H9 (cell line): ENCODE measurements at regions not wholly inside any gene's neighbourhood (a gene's known extent, or its start where the extent isn't known, plus 50 kb on each side); places are given as distances from the start of the nearest gene placed in this dataset.

Experiments used
- DNase-seq: peaks from one replicate; pipeline ENCODE4 v3.0.0-alpha.2; 2017
- H2AFZ ChIP-seq: one replicate; pipeline ENCODE4 v1.6.1; 2013; ENCODE audit warnings: mild to moderate bottlenecking, low read length, control low read depth, moderate library complexity
- H2AK5ac ChIP-seq: 2 replicates; pipeline ENCODE4 v1.6.1; 2013; ENCODE audit warnings: low read length, control low read depth, mixed read lengths; ENCODE audit not compliant: insufficient read length
- H2BK120ac ChIP-seq: one replicate; pipeline ENCODE4 v1.6.1; 2013; ENCODE audit warnings: low read depth, mild to moderate bottlenecking, low read length, control low read depth, inconsistent platforms; ENCODE audit not compliant: poor library complexity, severe bottlenecking
- H2BK12ac ChIP-seq: 2 replicates; pipeline ENCODE4 v1.6.1; 2013; ENCODE audit warnings: low read length, control low read depth, mixed read lengths, low read depth; ENCODE audit not compliant: insufficient read length
- H2BK15ac ChIP-seq: 2 replicates; pipeline ENCODE4 v1.6.1; 2013; ENCODE audit warnings: low read depth, low read length, control low read depth
- H2BK20ac ChIP-seq: one replicate; pipeline ENCODE4 v1.6.1; 2013; ENCODE audit warnings: low read depth, mild to moderate bottlenecking, low read length, control low read depth, inconsistent platforms; ENCODE audit not compliant: poor library complexity, severe bottlenecking
- H2BK5ac ChIP-seq: 2 replicates; pipeline ENCODE4 v1.6.1; 2013; ENCODE audit warnings: low read length, control low read depth, mixed read lengths; ENCODE audit not compliant: insufficient read length
- H3K14ac ChIP-seq: 2 replicates; pipeline ENCODE4 v1.6.1; 2013; ENCODE audit warnings: low read length, control low read depth; ENCODE audit not compliant: insufficient read depth
- H3K18ac ChIP-seq: 2 replicates; pipeline ENCODE4 v1.6.1; 2013; ENCODE audit warnings: low read depth, mild to moderate bottlenecking, mixed read lengths, low read length, control low read depth; ENCODE audit not compliant: insufficient read length
- H3K23ac ChIP-seq: 2 replicates; pipeline ENCODE4 v1.6.1; 2013; ENCODE audit warnings: low read length, control low read depth, mixed read lengths, low read depth; ENCODE audit not compliant: insufficient read length
- H3K23me2 ChIP-seq: 2 replicates; pipeline ENCODE4 v1.6.1; 2013; ENCODE audit warnings: low read depth, mild to moderate bottlenecking, mixed read lengths, low read length, control low read depth; ENCODE audit not compliant: insufficient read length, poor library complexity, severe bottlenecking
- H3K27ac ChIP-seq: 2 replicates; pipeline ENCODE4 v1.5.1; 2013; ENCODE audit warnings: low read length, control low read depth, mixed read lengths, low read depth; ENCODE audit not compliant: insufficient read length
- H3K27me3 ChIP-seq: 2 replicates; pipeline ENCODE4 v1.6.1; 2013; ENCODE audit warnings: low read length, control low read depth, inconsistent platforms; ENCODE audit not compliant: insufficient read depth
- H3K4ac ChIP-seq: 2 replicates; pipeline ENCODE4 v1.6.1; 2013; ENCODE audit warnings: low read depth, mild to moderate bottlenecking, control low read depth, inconsistent platforms, low read length, moderate library complexity
- H3K4me1 ChIP-seq: 2 replicates; pipeline ENCODE4 v1.6.1; 2013; ENCODE audit warnings: low read length, control low read depth, inconsistent platforms; ENCODE audit not compliant: insufficient read depth
- H3K4me2 ChIP-seq: 2 replicates; pipeline ENCODE4 v1.6.1; 2013; ENCODE audit warnings: low read length, control low read depth, mixed read lengths; ENCODE audit not compliant: insufficient read length, insufficient read depth
- H3K56ac ChIP-seq: 2 replicates; pipeline ENCODE4 v1.6.1; 2013; ENCODE audit warnings: low read depth, mild to moderate bottlenecking, mixed read lengths, low read length, control low read depth; ENCODE audit not compliant: insufficient read length
- H3K79me1 ChIP-seq: 2 replicates; pipeline ENCODE4 v1.6.1; 2013; ENCODE audit warnings: low read depth, mild to moderate bottlenecking, moderate library complexity, low read length, control low read depth, inconsistent platforms; ENCODE audit not compliant: insufficient read depth, poor library complexity, severe bottlenecking
- H3K79me2 ChIP-seq: 2 replicates; pipeline ENCODE4 v1.6.1; 2013; ENCODE audit warnings: low read length, control low read depth, inconsistent platforms; ENCODE audit not compliant: insufficient read depth
- H3K9ac ChIP-seq: 2 replicates; pipeline ENCODE4 v1.6.1; 2013; ENCODE audit warnings: low read length, control low read depth, mixed read lengths; ENCODE audit not compliant: insufficient read length; ENCODE audit errors: extremely low read depth
- H3K9me3 ChIP-seq: one replicate; pipeline ENCODE4 v1.6.1; 2013; ENCODE audit warnings: low read depth, low read length, inconsistent platforms; ENCODE audit not compliant: control insufficient read depth
- H3T11ph ChIP-seq: one replicate; pipeline ENCODE4 v1.6.1; 2013; ENCODE audit warnings: mild to moderate bottlenecking, low read length, control low read depth, inconsistent platforms
- H4K20me1 ChIP-seq: one replicate; pipeline ENCODE4 v1.6.1; 2013; ENCODE audit not compliant: control insufficient read depth, insufficient read length, insufficient read depth
- H4K5ac ChIP-seq: 2 replicates; pipeline ENCODE4 v1.6.1; 2013; ENCODE audit warnings: low read depth, mild to moderate bottlenecking, mixed read lengths, low read length, control low read depth; ENCODE audit not compliant: insufficient read length
- H4K8ac ChIP-seq: replicated peaks from 2 replicates; pipeline ENCODE4 v1.6.1; 2013; ENCODE audit warnings: low read length, control low read depth, mixed read lengths, low read depth; ENCODE audit not compliant: insufficient read length
- H4K91ac ChIP-seq: 2 replicates; pipeline ENCODE4 v1.6.1; 2013; ENCODE audit warnings: low read depth, mild to moderate bottlenecking, moderate library complexity, mixed read lengths, low read length, control low read depth; ENCODE audit not compliant: insufficient read length
- H3K27ac Mint-ChIP-seq, 3 experiments: 2 replicates in 2 of 3; 3 replicates in 1 of 3; pipeline ENCODE4 v1.8.0; 2020 to 2021; ENCODE audit warnings: mixed read lengths in 3 of 3, mild to moderate bottlenecking in 1 of 3, moderate library complexity in 1 of 3
- H3K27me3 Mint-ChIP-seq: 2 replicates; pipeline ENCODE4 v1.8.0; 2021; ENCODE audit warnings: low read depth, mild to moderate bottlenecking, moderate library complexity, mixed read lengths
- H3K36me3 Mint-ChIP-seq, 3 experiments: 2 replicates in 2 of 3; 3 replicates in 1 of 3; pipeline ENCODE4 v1.8.0; 2020 to 2021; ENCODE audit warnings: low read depth in 3 of 3, mixed read lengths in 3 of 3; ENCODE audit not compliant: insufficient read depth in 1 of 3
- H3K4me1 Mint-ChIP-seq, 2 experiments: 2 replicates each; pipeline ENCODE4 v1.8.0; 2020; ENCODE audit warnings: mixed read lengths in 2 of 2
- H3K4me3 Mint-ChIP-seq, 2 experiments: 2 replicates in 1 of 2; 3 replicates in 1 of 2; pipeline ENCODE4 v1.8.0; 2020 to 2021; ENCODE audit warnings: mild to moderate bottlenecking in 2 of 2, mixed read lengths in 2 of 2, moderate library complexity in 1 of 2
- H3K9me3 Mint-ChIP-seq, 2 experiments: 2 replicates in 1 of 2; 3 replicates in 1 of 2; pipeline ENCODE4 v1.8.0; 2020; ENCODE audit warnings: mild to moderate bottlenecking in 2 of 2, mixed read lengths in 2 of 2, moderate library complexity in 1 of 2
- CTCF ChIP-seq: fragments of 200-600 bp; sonication (generic); conservative IDR thresholded peaks from 3 replicates; pipeline ENCODE4 v1.8.0; 2021; ENCODE audit warnings: antibody characterized with exemption, mild to moderate bottlenecking

- no peaks in the 10 kb centered on the region for H3K79me1 ChIP-seq
- no peaks in the 10 kb centered on the region for H3K9me3 Mint-ChIP-seq
Observed at GRCh38 chr2:56040834-56041233, 117.3 kb upstream of the EFEMP1 start.

More at GRCh38 chr2:56040834-56041233, 117.3 kb upstream of the EFEMP1 start:
- Histone ChIP-seq H2BK120ac (no peak overlapping the region), H2AFZ (no peak overlapping the region), H2BK12ac (no peak overlapping the region), H3K27me3 (no peaks in the 10 kb centered on the region), H3K4me2 (no peak overlapping the region), H3K56ac (no peak overlapping the region), H4K8ac (no peak overlapping the region), H4K5ac (no peak overlapping the region), H2BK5ac (no peak overlapping the region), H2BK15ac (no peak overlapping the region), H3K14ac (no peak overlapping the region), H3K27ac (no peak overlapping the region), H3K9me3 (no peaks in the 10 kb centered on the region), H4K20me1 (no peaks in the 10 kb centered on the region), H3K4me1 (no peaks in the 10 kb centered on the region), H2BK20ac (no peak overlapping the region), H3K23me2 (no peaks in the 10 kb centered on the region), H3K79me2 (no peaks in the 10 kb centered on the region), H2AK5ac (no peak overlapping the region), H3K4ac (no peak overlapping the region), H4K91ac (no peak overlapping the region), H3K23ac (no peak overlapping the region), H3K18ac (no peak overlapping the region), H3K9ac (no peak overlapping the region), H3T11ph (no peak overlapping the region)
- no peak for TF ChIP-seq CTCF
- Mint-ChIP-seq H3K4me1 (0 out of 4 replicates have a peak, but pooled peaks cover 0 to 2% of the 10 kb centered on the region in 2 experiments), H3K36me3 (no peaks in the 10 kb centered on the region), H3K4me3 (no peak overlapping the region), H3K27ac (no peak overlapping the region), H3K27me3 (no peaks in the 10 kb centered on the region; the same call in 1 of the 2 replicates)
- no peak for DNase-seq
